ENCODE measurements at regions not wholly inside any gene's neighbourhood (a gene's known extent, or its start where the extent isn't known, plus 50 kb on each side); places are given as distances from the start of the nearest gene placed in this dataset.

GRCh38 chr10:117745301-117745700 lies 202.8 kb downstream of the EMX2 start:
- TF ChIP-seq CTCF (IDR thresholded peaks at IDR 0.05 in 2 of 3, conservative IDR thresholded peaks at IDR 0.05 in 1 of 3; ENCODE audit: borderline replicate concordance in 1 of 3, insufficient read depth in 1 of 3, low read depth in 2 of 3, low read length in 2 of 3) (no peak), RAD21 (IDR thresholded peaks at IDR 0.05; ENCODE audit: low read depth) (no peak), MAX (IDR thresholded peaks at IDR 0.05) (no peak), SRF (IDR thresholded peaks at IDR 0.05; ENCODE audit: low read depth) (no peak), POLR2AphosphoS5 (IDR thresholded peaks at IDR 0.05; ENCODE audit: low read depth, low read length) (no peak), ZNF274 (IDR thresholded peaks at IDR 0.05; ENCODE audit: low read depth, low read length) (no peak), REST (IDR thresholded peaks at IDR 0.05; ENCODE audit: low read depth) (no peak), TCF7L2 (IDR thresholded peaks at IDR 0.05; ENCODE audit: borderline replicate concordance, extremely low read depth, insufficient read depth, insufficient read length) (no peak), SIN3A (IDR thresholded peaks at IDR 0.05; ENCODE audit: low read depth) (no peak), EZH2 (IDR thresholded peaks at IDR 0.05) (no peak)
